Neural crest cell (in vitro differentiated cells): ENCODE measurements at regions not wholly inside any gene's neighbourhood (a gene's known extent, or its start where the extent isn't known, plus 50 kb on each side); places are given as distances from the start of the nearest gene placed in this dataset.
A peak's percentile ranks its signal among the peaks of the same experiment; 100 is the strongest.

Source experiments
- DNase-seq: peaks from one replicate; pipeline ENCODE4 v3.0.0; 2021; ENCODE audit warnings: low read depth, mixed read lengths, low spot score
- H3K27ac Mint-ChIP-seq: one replicate; pipeline ENCODE4 v1.8.0; 2021; ENCODE audit warnings: mild to moderate bottlenecking, mixed read lengths; ENCODE audit not compliant: unreplicated experiment
- H3K27me3 Mint-ChIP-seq: 2 replicates; pipeline ENCODE4 v1.8.0; 2021; ENCODE audit warnings: low read depth, mild to moderate bottlenecking, mixed read lengths
- H3K36me3 Mint-ChIP-seq: 2 replicates; pipeline ENCODE4 v1.8.0; 2021; ENCODE audit warnings: low read depth, mild to moderate bottlenecking, mixed read lengths
- H3K4me1 Mint-ChIP-seq: 2 replicates; pipeline ENCODE4 v1.8.0; 2021; ENCODE audit warnings: mixed read lengths
- H3K4me3 Mint-ChIP-seq: one replicate; pipeline ENCODE4 v1.8.0; 2021; ENCODE audit warnings: mild to moderate bottlenecking, mixed read lengths
- H3K9me3 Mint-ChIP-seq: 2 replicates; pipeline ENCODE4 v1.8.0; 2021; ENCODE audit warnings: mixed read lengths
- CTCF ChIP-seq: fragments of 200-600 bp; sonication (generic); conservative IDR thresholded peaks from 2 replicates; pipeline ENCODE4 v1.5.0; 2021; ENCODE audit warnings: antibody characterized with exemption, mild to moderate bottlenecking

- Mint-ChIP-seq H3K4me3 (no peak overlapping the region), H3K9me3 (peaks cover 9% of the 10 kb centered on the region), H3K27ac (no peak overlapping the region), H3K4me1 (peaks cover 28% of the 10 kb centered on the region), H3K36me3 (peaks cover 2% of the 10 kb centered on the region), H3K27me3 (no peaks in the 10 kb centered on the region)
- TF ChIP-seq CTCF, result no peak
- DNase-seq, result no peak
These were observed 391.1 kb downstream of the TMEM161B start for GRCh38 chr5:87877495-87877894.

GRCh38 chr5:87877023-87877422 is 391.6 kb downstream of the TMEM161B start:
- no peaks in the 10 kb centered on the region for H3K27me3 Mint-ChIP-seq
- peaks cover 2% of the 10 kb centered on the region for H3K36me3 Mint-ChIP-seq
- H3K4me3 Mint-ChIP-seq, result no peak overlapping the region
- peaks cover 9% of the 10 kb centered on the region for H3K9me3 Mint-ChIP-seq
- H3K4me1 Mint-ChIP-seq, result peaks cover 28% of the 10 kb centered on the region
- H3K27ac Mint-ChIP-seq, result no peak overlapping the region
- DNase-seq, result no peak
- no peak for TF ChIP-seq CTCF

- Mint-ChIP-seq H3K4me3 (no peak overlapping the region), H3K9me3 (peaks cover 7% of the 10 kb centered on the region), H3K36me3 (peaks cover 2% of the 10 kb centered on the region), H3K27ac (no peak overlapping the region), H3K27me3 (no peaks in the 10 kb centered on the region), H3K4me1 (peaks cover 28% of the 10 kb centered on the region)
- TF ChIP-seq CTCF, result no peak
- no peak for DNase-seq
These were observed 392.0 kb downstream of the TMEM161B start for GRCh38 chr5:87876616-87877015.

GRCh38 chr5:87872986-87873385 is 395.7 kb downstream of the TMEM161B start:
- H3K36me3 Mint-ChIP-seq, result no peaks in the 10 kb centered on the region
- H3K9me3 Mint-ChIP-seq, result no peaks in the 10 kb centered on the region
- peaks cover 47% of the 10 kb centered on the region for H3K4me1 Mint-ChIP-seq
- no peak overlapping the region for H3K27ac Mint-ChIP-seq
- no peaks in the 10 kb centered on the region for H3K27me3 Mint-ChIP-seq
- TF ChIP-seq CTCF, result no peak
- DNase-seq, result no peak
- no peak overlapping the region for H3K4me3 Mint-ChIP-seq

GRCh38 chr5:87868792-87869191 is 399.9 kb downstream of the TMEM161B start:
- Mint-ChIP-seq H3K4me1 (peaks cover 50% of the 10 kb centered on the region), H3K9me3 (peaks cover 8% of the 10 kb centered on the region), H3K27me3 (no peaks in the 10 kb centered on the region), H3K36me3 (no peaks in the 10 kb centered on the region), H3K27ac (no peak overlapping the region), H3K4me3 (no peak overlapping the region)
- DNase-seq, result no peak
- TF ChIP-seq CTCF, result no peak

- H3K27me3 Mint-ChIP-seq, result no peaks in the 10 kb centered on the region
- no peak for DNase-seq
- H3K4me1 Mint-ChIP-seq, result peaks cover 39% of the 10 kb centered on the region
- TF ChIP-seq CTCF, result no peak
- peak overlapping the region; percentile 78 for H3K27ac Mint-ChIP-seq
- peak overlapping the region; percentile 42 for H3K4me3 Mint-ChIP-seq
- no peaks in the 10 kb centered on the region for H3K36me3 Mint-ChIP-seq
- peaks cover 10% of the 10 kb centered on the region for H3K9me3 Mint-ChIP-seq
These were observed 401.4 kb downstream of the TMEM161B start for GRCh38 chr5:87867281-87867680.
